ENCODE measurements at regions not wholly inside any gene's neighbourhood (a gene's known extent, or its start where the extent isn't known, plus 50 kb on each side); places are given as distances from the start of the nearest gene placed in this dataset.
"Not testable (repeated sequence)": the region's sequence is repeated elsewhere in the genome, so short reads cannot be mapped to it uniquely, and the experiment has no call there.

- no peak for DNase-seq
Observed at GRCh38 chr16:14002416-14002990, 68.6 kb upstream of the MRTFB start.

DNA sequence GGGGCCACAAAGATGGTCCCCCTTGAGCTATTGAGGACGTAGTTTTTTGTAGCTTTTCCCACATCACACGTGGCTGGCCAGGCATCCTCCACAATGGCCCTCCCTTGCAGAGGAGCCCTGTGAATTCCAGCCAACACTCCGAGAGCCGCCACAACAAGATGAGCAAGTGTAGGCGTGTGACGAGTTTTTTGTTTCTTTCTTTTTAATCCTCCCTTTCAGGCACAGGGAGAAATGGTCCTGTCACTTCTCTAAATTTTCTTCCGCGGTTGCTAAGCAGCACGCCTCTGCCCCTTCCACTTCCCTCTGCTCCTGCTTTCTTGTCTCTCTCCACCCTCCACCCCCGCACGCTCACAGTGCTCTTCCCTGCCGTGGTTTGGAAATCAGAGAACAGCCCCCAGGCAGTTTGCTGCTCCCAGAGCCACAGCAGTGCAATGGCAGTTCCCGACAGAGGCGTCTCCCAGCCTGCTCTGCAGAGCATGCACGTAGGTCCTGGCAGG, 68.0 kb upstream of the MRTFB start:
- peak; percentile 87 for DNase-seq

- DNase-seq: no peak
Observed at GRCh38 chr16:14004031-14004728, 66.9 kb upstream of the MRTFB start.

- DNase-seq: no peak
Observed at GRCh38 chr16:14004729-14005315, 66.3 kb upstream of the MRTFB start.

DNA sequence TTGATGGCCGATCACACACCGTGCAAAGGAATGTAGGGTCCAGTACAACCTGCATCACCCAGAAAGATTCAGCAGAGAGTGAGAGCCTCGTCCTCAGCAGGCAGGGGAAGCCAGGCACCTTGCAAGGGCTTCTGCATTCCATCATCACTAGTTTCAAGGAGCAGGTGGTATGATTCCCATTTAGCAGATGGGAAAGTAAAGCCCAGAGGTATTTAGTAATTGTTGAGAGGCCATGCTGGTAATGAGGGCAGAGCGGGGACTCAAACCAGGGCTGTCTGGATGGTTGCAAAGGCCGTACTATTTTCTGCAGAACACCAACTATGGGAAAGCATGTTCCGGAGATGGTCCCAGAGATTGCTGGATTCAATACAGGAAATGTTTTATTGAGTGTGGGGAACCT, 65.8 kb upstream of the MRTFB start:
- no peak for DNase-seq

- no peak for DNase-seq
Observed at GRCh38 chr16:14007450-14007849, 63.7 kb upstream of the MRTFB start.

- no peak for DNase-seq
Observed at GRCh38 chr16:14011001-14011400, 60.1 kb upstream of the MRTFB start.

DNA sequence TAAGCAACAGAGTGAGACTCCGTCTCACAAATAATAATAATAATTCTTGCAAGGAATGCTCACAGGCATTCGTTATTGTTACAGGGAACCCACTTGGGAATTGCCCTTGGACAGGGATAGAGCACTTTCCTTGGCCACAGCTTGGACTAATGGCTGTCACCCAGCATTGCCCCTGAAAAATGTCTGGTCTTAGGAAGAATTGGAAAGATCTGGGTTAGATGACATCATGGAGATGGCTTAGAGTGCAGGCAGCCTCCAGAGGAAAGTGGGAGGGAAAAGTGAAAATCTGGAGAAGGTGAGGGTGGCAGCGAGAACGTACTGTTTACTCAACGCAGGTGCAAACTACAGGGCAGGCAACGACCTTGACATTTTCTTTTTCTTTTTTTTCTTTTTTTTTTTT, 59.3 kb upstream of the MRTFB start:
- DNase-seq: peak; percentile 31

GRCh38 chr16:14013145-14013570, 58.0 kb upstream of the MRTFB start:
- no peak for DNase-seq

DNA sequence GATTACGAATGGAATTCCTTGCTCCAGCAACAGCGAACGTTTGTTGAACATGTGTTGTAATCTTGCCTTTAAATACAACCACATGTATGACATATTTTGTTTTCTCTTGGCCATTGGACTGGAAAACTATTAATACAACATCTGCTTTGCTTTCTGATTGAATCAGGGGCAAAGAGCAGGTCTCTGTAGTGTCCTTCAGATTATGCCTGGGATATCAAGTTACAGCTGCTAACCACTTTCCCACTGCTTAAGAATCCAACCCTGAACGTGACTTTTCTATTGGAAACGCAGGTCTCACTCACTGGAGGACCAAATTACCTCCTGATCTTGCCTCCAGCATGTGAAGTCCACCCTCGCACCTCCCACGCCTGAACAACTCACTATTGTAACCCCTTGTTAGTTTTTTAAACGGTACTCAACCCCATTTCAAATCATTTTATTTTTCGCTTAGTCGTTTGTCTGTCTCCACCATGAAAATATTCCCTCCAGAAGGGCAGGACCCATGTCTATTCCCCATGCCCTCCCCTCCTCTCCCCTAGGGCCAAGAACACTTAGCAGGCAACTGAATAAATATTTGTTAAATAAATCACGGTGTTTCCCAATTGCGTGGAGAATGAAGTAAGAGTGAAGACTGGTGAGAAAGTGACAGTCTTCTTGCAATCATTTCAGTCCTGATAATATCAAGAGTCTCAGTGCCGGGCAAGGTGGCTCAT, 57.4 kb upstream of the MRTFB start:
- DNase-seq: peak; percentile 85

DNA sequence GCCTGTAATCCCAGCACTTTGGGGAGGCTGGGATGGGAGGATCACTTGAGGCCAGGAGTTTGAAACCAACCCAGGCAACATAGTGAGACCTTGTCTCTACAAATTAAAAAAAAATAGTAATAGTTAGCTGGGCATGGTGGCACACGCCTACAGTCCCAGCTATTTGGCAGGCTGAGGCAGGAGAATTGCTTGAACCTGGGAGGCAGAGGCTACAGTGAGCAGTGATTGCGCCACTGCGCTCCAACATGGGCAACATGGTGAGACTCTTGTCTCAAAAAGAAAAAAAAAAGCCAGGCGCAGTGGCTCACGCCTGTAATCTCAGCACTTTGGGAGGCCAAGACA, 56.9 kb upstream of the MRTFB start:
- DNase-seq: no peak

GRCh38 chr16:14015033-14015432, 56.1 kb upstream of the MRTFB start:
- DNase-seq: peak; percentile 35

GRCh38 chr16:14015461-14015860, 55.7 kb upstream of the MRTFB start:
- DNase-seq: no peak

GRCh38 chr16:14015948-14016347, 55.2 kb upstream of the MRTFB start:
- DNase-seq: peak; percentile 28

- not testable (repeated sequence) for DNase-seq
Observed at GRCh38 chr16:14016362-14016761, 54.8 kb upstream of the MRTFB start.

GRCh38 chr16:14017886-14018285, 53.2 kb upstream of the MRTFB start:
- DNase-seq: no peak

DNA sequence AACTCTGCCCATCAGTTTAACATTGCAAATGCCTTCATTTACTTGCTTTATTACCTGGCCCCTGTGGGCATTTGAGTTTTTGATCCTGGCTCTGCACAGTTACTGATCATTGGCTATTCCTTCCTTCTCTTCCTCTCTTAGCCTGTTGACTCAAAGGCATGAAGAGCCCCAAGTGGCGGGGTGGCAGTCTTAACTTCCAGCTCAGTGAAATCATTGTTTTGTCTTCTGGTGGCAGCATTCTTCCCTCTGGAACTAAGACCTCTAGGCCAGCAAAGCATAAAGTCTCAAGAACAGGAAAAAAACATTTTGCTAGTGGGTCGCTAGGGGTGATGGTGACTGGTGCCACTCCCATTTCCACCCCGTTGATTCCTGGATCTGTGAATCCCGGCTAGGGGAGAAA, 52.3 kb upstream of the MRTFB start:
- DNase-seq: no peak

DNA sequence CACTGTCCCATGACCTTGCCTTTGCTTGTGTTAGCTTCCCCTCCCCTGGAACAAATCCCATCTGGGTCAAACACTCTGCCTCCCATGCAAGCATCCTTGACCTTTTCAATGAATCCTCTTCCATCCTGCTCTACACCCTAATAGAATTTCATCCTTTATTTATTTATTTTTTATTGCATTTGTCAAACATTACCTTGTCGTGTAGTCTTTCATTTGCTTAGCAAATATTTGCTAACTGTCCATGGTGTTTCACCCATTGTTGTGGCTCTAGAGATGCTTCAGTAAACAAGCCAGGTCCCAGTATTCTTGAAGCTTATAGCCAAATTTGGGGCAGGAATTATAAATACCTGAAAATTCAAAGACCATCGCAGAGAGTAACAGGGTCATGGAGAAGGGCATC, 51.0 kb upstream of the MRTFB start:
- DNase-seq: no peak

Data from eye (tissue), 1 donor.